HG02981 (cell line): ENCODE measurements at regions not wholly inside any gene's neighbourhood (a gene's known extent, or its start where the extent isn't known, plus 50 kb on each side); places are given as distances from the start of the nearest gene placed in this dataset.
"Not testable (repeated sequence)": the region's sequence is repeated elsewhere in the genome, so short reads cannot be mapped to it uniquely, and the experiment has no call there.

Source experiments
- ATAC-seq: cut with Tn5 transposase; IDR thresholded peaks from one replicate; pipeline ENCODE4 v1.9.1; 2021; ENCODE audit warnings: mild to moderate bottlenecking, moderate library complexity; ENCODE audit not compliant: unreplicated experiment

DNA sequence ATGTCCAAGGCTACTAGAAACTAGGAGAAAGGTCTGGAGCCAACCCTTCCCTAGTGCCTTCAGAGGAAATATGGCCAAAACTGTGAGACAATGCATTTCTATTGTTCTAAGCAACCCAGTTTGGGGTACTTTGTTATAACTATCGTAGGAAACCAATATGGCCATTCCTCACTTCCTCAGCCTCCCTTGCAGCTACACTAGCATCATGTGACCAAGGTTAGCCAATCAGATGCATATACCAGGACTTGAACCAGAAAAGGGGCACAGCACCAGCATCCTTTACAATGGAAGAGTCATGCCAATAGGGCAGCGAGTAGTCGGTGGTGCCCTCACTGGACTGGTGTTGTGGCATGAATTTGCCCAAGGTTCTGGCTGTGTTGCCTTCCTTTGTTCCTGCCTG is 464.0 kb downstream of the TMEM114 start:
- ATAC-seq: no peak

DNA sequence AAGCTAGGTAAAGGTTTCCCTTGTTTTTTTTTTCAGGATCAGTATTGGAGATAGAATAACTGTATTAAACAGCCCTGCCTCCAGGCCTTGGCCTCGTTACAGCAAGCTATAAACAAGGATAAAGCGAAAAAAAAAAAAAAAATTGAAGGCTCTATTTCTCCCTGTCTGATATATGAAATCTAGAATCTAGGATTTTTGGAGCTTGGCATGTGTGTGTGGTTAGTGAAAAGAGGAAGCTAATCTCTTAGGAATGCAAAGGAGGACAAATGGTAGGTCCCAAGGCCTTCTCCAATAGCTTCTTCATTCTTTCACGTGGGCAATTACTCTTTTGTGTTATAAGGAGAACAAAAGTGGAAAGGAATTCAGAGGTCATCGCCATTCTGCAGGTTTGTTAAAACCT is 470.3 kb downstream of the TMEM114 start:
- ATAC-seq: no peak

DNA sequence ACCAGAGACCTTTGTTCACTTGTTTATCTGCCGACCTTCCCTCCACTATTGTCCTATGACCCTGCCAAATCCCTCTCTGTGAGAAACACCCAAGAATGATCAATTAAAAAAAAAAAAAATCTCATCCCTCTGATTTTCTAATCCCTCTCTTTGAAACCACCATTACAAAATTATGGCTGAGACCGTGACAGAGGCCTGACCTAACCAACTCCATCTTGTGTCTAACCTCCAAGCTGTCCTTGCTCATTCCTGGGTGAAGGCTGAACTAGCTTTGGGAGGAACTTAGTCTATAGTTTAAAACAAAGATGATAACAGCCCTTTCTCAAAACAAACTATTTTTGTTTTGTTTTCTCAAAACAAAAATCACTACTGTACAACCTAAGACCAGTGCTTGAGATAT is 474.5 kb downstream of the TMEM114 start:
- no peak for ATAC-seq

DNA sequence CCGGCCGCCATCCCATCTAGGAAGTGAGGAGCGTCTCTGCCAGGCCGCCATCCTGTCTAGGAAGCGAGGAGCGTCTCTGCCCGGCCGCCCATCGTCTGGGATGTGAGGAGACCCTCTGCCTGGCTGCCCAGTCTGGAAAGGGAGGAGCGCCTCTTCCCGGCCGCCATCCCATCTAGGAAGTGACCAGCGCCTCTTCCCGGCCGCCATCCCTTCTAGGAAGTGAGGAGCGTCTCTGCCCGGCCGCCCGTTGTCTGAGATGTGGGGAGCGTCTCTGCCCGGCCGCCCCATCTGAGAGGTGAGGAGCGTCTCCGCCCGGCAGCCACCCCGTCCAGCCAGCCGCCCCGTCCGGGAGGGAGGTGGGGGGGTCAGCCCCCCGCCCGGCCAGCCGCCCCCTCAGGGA is 475.4 kb downstream of the TMEM114 start:
- not testable (repeated sequence) for ATAC-seq

DNA sequence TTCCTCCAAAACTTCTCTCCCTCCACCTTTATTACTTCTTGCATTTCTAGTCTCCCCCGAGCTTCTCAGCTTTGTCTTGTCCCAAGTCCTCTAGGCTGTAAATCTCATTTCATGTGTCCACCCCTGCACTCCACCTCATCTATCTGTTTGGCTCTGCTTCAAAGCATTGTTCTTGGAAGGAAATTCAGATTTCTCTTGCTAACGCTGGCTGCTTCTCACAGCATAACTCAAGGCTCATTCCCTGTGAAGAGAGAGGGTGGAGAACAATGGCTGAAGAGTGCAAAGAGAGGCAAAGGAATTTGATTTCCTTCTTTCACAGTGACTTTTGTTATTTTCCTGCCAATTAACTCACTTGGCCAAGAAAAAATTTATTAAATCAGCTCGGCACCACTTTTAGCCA is 476.5 kb downstream of the TMEM114 start:
- no peak for ATAC-seq

DNA sequence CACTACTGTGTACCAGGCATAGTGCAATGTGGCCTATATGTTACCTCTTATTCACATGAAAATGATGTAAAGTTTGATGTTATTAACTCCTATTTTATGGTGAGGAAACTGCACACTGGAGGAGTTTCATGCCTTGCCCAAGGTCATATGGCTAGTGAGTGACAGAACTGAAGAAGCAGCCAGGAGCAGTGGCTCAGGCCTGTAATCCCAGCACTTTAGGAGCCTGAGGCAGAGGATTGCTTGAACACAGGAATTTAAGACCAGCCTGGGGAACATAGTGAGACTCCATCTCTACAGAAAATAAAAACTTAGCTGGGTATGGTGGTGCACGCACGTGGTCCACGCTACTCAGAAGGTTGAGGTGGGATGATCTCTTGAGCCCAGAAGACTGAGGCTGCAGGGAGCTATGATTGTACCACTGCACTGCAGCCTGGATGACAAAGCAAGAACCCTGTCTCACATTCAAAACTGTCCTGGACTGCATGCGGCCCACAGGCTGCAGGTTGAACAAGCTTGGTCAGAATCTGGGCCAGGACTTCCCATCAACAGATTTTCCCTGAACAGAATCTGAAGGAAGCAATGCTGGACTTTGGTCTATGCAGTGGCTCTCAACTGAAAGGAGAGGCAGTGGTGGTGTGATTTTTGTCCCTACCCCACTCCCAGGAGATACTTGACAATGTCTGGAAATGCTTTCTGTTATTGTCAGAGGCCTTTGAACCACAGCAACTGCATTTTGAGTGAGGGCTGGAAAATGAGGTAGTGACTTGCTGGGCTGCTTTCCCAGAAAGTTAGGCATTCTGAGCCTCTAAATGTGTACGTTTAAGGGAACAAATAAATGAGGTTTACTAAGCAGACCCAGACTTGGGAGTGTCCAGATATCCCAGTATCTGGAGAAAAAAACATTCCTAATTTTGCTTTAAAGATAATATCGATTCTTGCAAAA is 479.5 kb downstream of the TMEM114 start:
- no peak for ATAC-seq

DNA sequence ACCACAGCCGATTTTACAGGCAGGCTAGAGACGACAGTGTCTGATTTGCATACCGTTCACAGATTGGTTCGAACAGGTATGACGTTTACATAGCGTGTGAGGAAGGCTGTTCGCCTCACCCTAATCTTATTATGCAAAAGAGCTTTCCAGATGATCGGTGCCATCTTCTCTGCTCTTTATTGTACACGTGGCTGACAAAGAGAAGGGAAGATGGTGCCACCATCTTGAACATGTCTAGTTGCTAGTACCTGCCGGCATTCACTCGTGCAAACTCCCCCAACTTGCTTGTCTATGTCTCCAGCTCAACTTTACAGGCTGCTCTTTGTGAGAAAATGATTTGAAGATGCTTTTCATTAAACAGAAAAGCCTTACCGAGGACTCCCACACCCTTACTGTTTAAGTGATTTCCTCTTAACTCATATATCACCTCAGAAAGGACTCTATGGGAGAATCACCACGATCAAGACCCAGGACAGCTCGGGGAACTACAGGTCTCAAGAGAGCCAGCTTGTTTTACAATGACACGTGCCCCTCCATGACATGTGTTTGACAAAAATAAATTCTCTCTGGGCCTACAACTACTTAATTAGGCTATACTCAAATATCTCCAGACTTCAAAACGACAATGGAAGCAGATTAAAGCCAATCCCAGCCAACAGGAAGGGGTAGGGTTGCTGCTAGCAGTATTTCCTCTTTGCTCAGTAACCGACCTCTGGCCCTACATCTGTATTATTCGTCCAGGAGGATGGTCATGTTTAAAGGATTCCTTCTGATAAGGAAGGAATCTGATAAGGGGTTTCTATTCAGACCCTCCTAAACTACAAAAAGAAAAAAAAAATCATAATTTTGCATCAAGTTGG is 480.6 kb downstream of the TMEM114 start:
- ATAC-seq: no peak

DNA sequence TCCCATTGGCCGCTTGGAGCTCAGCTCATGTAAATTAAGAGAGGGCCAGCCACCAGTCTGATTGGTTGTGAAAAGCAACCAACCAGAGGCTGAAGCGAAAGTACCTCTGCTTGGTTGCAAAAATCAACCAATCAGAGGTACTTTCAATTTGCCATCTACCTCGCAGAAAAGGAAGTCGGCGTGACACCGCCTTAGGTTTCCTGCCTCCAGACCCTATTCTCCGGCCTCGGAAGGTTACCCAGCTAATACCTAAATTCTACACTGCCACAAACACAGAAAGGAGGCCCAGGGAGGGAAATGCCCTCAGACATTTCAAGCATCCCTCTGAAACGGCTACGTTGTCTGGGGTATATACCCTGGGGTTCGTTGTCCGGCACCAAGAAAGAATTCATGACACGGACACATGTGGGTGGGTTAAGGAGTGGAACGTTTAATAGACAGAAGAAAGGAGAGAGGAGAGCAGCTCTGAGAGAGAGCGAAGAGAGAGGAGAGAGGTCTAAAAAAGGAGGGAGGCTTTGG is 481.3 kb downstream of the TMEM114 start:
- ATAC-seq: no peak

DNA sequence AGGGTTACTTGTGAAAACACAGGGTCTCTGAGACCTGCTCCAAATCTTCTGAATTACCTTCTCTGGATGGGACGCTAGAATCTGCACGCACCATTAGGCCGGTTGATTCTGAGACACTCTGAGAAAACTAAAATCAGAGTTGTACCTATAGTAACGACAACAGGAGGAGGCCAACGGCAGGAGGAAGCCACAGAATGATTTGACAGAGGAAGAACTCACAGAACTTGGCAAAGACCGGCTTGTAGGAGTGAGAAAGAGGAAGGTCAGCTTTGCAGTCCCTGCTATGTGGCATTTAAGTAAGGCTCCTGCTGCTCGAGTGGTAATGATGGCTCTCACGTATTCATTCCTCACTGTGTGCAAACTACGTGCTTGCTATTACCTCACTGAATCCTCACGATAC is 483.0 kb downstream of the TMEM114 start:
- no peak for ATAC-seq

DNA sequence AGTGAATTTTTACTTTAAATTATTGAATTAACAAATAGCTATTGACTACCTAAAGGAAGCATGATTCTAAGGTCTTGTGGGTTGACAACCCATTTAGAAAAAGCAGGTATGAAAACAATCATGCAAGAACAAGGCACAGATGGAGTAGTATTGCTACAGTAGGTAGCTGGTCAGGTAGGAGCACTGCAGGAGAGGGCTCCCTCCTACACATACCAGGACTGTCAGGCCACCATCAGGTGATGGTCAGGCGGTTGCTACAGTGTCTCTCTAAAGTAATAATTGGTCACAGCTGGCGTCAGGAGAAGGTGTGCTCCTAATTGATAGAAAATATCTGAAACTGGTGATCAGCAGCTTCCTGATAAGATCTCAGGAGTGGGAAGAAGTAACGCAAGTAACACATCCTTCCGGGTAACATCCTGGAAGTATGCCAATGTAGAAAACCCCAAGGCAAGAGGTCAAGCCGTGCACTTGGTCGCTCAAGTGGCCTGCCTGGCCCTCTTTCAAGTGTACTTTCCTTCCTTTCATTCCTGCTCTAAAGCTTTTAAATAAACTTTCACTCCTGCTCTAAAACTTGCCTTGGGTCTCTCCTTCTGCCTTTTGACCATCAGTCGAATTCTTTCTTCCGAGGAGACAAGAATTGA is 486.5 kb downstream of the TMEM114 start:
- ATAC-seq: no peak

DNA sequence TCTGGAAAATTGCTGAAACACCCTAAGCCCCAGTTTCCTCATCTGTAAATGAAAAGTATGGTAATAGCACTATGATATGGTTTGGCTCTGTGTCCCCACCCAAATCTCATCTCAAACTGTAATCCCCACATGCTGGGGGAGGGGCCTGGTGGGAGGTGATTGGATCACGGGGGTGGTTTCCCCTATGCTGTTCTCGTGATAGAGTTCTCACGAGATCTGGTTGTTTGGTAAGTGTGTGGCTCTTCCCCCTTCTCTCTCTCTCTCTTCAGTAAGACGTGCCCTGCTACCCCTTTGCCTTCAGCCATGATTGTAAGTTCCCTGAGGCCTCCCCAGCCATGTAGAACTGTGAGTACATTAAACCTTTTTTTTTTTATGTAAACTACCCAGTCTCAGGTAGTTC is 490.7 kb downstream of the TMEM114 start:
- ATAC-seq: no peak

DNA sequence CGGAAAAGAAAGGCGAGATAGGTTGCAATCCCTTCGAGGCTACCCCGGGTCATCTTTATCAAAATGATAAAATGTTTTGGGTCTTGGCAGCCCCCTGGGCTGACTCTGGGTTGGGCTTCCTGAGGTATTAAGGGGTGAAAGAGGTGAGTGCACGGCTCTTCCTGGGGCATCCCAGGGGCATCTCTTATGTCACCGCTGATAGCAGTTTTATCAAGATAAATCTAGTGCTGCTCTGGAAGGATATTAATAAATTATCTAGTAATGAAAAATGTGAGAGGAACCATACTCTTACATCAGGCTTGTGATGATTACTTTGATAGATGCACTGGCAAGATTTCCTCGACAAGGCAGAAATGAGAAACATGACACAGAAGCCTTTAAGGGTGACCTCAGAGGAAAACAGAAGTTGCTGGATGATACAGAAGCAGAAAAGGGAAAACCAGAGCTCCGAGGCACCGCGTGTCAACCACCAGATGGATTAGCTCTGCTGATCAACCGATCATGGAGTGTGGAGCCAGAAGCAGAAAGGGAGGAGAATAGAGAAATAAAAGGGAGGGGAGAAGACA is 491.3 kb downstream of the TMEM114 start:
- ATAC-seq: no peak

DNA sequence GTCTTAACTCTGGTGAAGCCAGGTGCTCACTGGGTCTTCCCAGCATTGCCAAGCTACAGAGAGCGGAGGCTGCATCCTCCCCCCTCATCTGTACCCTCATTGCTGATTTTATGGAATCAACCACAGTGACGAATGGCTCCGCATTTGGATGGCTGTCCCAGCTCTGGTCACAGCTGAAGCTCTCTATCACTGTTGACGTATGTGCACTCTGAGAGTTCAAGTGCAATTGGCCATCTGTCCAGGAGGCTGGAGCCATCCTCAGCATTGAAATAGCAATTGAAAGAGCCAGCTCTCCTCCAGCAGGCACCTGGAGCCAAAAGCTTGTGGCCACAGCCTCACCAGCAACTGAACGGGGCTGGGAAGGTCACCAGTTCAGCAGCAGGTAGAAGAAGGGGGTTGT is 494.1 kb downstream of the TMEM114 start:
- no peak for ATAC-seq

DNA sequence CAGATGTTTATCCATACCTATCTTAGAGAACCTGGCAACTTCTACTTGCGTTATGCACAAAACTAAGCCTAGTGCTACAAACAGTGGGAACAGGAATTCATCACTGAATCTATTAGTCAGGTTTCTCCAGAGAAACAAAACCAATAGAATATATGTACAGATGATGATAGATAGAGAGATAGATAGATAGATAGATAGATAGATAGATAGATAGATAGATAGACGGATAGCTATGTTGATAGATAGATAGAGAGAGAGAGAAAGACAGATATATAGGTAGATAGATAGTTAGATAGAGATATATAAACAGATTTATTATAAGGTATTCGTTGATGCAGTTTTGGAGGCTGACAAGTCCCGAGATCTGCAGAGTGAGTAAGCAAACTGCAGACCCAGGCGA is 495.6 kb downstream of the TMEM114 start:
- ATAC-seq: no peak

DNA sequence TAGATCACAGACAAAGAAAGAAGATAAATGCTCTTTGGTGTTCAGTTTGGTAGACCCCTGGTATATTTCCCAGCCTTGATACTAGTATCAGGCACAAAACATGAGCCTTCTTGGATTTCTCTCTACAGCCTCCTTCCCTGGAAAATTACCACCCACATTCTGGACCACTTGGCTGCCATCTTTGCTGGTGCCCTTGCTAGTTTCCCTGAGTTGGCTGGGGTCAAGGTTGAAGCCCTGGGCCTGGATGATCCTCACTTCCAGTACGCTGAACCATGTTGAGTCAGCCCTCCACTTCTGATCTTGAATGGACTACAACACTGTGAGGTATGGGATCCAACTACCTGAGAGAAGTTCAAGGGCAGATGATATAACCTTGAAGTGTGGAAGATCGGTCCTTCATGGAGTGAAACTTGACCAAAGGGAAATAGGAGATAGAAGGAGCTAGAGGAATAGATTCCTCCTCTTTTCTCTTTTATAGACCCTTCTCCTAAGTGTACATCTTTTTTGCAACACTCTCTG is 501.4 kb downstream of the TMEM114 start:
- no peak for ATAC-seq

DNA sequence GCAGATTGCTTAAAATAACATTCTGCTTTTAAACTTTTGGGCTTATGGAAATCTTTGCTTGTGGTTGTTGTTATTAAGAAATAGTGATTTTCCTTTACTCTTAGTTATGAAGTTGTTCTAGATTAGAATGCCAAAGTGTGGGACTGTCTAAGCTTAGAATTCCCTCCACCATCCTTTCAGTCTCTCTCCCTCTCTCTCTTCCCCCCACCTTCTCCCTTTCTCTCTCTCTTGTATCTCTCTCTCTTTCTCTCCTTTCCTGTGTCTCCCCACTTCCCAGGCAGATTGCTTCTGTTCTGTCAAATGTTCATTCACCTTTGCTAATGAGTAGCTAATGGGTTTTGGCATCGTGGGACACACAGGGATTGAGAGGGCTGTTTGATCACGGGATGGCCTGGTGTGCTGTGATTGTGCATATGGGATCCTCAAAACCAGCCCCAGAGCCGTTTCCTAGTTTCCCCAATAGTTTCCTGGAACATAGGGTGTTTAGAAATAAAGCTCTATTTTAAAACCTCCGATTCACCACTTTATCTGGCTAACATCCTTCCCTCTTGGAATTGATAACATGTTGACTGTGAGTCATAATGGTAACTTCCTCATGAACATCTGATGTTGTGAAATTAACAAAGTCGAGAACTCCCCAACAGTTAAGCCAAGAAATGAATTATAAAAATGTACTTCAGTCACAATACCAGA is 502.6 kb downstream of the TMEM114 start:
- no peak for ATAC-seq

DNA sequence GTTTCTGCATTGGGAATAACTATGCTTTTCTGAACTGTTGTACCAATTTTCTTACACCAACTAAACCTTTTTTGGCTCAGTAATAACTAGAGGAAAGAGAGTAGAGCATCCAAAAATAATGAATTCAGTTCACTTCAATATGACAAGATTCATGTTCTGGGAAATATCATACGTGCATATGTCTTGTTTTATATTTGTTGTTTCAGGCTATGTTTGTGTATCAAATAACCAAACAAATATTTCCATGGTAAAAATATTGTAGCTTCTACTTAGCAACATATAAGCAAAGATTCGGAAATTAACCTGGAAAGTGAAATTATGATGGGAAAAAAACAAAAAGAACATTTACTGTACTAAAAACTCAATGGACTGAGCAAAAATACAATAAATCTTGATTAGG is 503.2 kb downstream of the TMEM114 start:
- ATAC-seq: no peak

DNA sequence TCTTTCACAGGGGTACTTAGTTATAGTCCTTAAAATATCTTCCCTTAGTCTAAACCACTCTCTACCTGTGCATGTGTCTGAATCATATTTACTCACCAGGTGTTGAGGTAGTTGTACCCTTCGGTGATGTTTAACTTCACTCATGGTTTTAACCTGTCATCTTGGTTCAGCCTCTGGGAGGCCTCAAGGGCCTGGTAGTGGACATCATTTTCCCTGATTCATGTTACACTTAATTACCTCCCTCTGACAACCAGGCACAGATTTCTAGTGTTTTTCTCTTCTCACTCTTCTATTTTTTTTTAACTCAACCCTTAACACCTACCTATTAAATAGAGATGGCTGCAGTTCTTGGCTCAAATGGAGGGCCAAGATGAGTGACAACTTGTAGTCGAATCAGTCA is 505.4 kb downstream of the TMEM114 start:
- ATAC-seq: no peak

DNA sequence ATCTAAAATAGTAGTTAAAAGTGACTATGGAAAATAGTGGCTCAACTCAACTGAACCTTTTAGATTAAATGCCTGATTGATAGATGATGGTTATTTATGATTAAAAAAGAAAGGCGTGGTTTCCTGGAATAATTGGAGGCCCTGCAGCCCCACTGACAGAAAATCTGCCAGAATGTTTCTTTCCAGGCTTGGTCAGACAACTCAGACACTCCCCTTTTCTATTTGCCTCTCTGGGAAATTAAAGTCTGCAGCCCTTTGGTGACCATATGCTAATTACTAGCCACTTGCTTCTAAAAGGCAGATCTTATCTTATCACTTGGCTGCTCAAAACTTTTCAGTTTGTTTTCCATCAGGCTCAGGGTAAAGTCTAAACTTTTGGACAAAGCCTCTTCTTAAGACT is 506.0 kb downstream of the TMEM114 start:
- no peak for ATAC-seq

DNA sequence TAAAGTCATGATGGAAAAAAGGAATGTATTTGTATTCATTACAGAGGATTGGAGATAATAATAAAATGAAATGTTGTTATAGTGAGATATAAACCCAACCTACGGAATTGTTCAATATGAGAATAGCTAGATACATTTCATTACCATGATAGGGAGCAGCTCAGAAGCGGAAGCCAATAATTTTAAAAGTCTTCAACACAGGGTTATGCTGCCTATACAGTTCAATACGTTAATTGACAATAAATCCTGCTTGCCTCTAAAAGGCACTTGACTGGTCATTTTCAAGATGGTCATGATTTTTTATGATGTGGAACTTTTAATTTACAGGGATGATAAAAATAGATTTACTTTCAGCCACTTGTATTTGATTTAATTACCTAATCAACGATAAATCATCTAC is 506.8 kb downstream of the TMEM114 start:
- no peak for ATAC-seq
